VCaP (cell line): ENCODE measurements at regions not wholly inside any gene's neighbourhood (a gene's known extent, or its start where the extent isn't known, plus 50 kb on each side); places are given as distances from the start of the nearest gene placed in this dataset.
A peak's percentile ranks its signal among the peaks of the same experiment; 100 is the strongest.

Experiments
- H3K27ac ChIP-seq: fragments of 450-650 bp; 2 replicates; pipeline ENCODE4 v1.5.1; 2017
- TF ChIP-seq, protein P1 (sequence below): fragments of 450-650 bp; conservative IDR thresholded peaks from 2 replicates; pipeline ENCODE4 v1.5.1; 2017; ENCODE audit warnings: mild to moderate bottlenecking, moderate library complexity

- no peak overlapping the region for H3K27ac ChIP-seq
- TF ChIP-seq, protein P1, sequence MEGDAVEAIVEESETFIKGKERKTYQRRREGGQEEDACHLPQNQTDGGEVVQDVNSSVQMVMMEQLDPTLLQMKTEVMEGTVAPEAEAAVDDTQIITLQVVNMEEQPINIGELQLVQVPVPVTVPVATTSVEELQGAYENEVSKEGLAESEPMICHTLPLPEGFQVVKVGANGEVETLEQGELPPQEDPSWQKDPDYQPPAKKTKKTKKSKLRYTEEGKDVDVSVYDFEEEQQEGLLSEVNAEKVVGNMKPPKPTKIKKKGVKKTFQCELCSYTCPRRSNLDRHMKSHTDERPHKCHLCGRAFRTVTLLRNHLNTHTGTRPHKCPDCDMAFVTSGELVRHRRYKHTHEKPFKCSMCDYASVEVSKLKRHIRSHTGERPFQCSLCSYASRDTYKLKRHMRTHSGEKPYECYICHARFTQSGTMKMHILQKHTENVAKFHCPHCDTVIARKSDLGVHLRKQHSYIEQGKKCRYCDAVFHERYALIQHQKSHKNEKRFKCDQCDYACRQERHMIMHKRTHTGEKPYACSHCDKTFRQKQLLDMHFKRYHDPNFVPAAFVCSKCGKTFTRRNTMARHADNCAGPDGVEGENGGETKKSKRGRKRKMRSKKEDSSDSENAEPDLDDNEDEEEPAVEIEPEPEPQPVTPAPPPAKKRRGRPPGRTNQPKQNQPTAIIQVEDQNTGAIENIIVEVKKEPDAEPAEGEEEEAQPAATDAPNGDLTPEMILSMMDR: no peak
These were observed 98.0 kb upstream of the E2F7 start for GRCh38 chr12:77163074-77164038.

DNA sequence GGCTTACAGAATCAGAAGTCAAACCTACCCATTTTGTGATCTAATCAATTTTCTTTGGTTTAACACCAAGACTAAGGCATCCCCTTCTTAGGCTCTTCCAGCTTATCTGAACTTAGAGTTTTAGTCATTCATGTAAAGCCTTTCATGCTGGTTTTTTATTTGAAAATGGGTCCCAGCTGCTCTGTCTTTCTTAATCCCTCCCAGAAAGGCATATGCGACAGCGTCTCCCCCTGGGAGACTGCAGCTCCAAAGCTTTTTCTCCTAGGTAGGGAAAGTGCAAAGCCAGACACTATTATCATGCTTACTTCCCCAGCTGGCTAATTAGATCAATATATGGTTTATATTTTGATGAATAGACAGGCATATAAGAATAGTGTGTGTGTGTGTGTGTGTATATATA is 96.6 kb upstream of the E2F7 start:
- TF ChIP-seq, protein P1: no peak
- no peak overlapping the region for H3K27ac ChIP-seq

- TF ChIP-seq, protein P1: no peak
- no peak overlapping the region for H3K27ac ChIP-seq
These were observed 95.6 kb upstream of the E2F7 start for GRCh38 chr12:77160931-77161330.

DNA sequence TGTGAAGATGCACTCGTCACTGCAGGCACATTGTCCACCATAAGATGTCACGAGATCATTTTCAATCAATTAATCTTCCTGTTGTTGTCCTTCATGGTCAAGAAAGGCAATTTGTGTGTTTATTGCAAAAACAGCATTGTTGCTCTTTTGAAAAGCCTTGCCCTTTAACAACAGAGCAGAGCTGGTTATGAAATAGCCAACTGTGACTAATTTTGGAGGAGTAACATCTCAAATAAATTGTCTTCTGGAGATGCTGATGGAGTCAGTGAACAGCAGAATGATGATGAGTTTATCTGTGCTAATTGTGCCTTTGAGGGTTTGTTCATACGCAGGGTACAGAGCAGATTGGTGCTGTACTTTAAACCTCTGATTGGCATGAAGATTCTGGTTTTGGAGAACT is 88.3 kb upstream of the E2F7 start:
- H3K27ac ChIP-seq: no peak overlapping the region
- TF ChIP-seq, protein P1: no peak

DNA sequence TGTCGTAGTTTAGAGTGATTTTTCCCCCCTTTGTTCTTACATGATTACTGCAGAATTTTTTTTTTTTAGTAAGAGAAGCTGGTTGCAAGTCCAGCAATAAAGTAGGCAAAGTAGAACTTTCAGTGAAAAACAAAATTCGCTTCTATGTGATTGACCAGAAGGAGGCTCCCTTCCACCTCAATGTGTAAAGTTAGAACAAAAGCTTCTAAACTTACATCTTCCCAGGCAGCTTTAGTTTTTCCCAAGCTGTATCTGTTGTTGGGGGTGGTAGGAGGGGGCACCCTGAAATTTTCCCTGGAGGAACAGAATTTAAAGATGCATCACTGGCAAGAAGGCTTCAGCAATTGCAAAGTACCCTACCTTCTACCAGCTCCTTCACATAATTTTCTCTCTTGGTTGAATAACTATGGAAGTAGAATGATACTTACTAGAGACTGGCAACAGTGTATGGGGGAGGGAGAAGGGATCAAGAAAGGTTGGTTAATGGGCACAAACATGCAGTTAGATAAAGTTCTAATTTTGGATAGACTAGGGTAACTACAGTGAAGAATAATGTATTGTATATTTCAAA is 87.3 kb upstream of the E2F7 start:
- H3K27ac ChIP-seq: no peak overlapping the region
- TF ChIP-seq, protein P1: peak; percentile 83

- peak overlapping the region; percentile 78 for H3K27ac ChIP-seq
- TF ChIP-seq, protein P1: no peak
These were observed 85.7 kb upstream of the E2F7 start for GRCh38 chr12:77151030-77151429.

- TF ChIP-seq, protein P1: no peak
- no peak overlapping the region for H3K27ac ChIP-seq
These were observed 68.2 kb upstream of the E2F7 start for GRCh38 chr12:77133566-77133965.
